ENCODE measurements at regions not wholly inside any gene's neighbourhood (a gene's known extent, or its start where the extent isn't known, plus 50 kb on each side); places are given as distances from the start of the nearest gene placed in this dataset.

GRCh38 chr2:40548521-40548920, 96.6 kb upstream of the SLC8A1 start:
- Histone ChIP-seq H3K4me1 (ENCODE audit: insufficient read depth, insufficient read length) (no peaks in the 10 kb centered on the region), H3K9me3 (ENCODE audit: insufficient read depth, low read length) (no peaks in the 10 kb centered on the region), H3K27me3 (ENCODE audit: insufficient read depth, insufficient read length) (no peaks in the 10 kb centered on the region), H3K4me3 (ENCODE audit: insufficient read length, low read depth) (no peak overlapping the region), H3K36me3 (ENCODE audit: insufficient read depth, insufficient read length, low read length) (no peaks in the 10 kb centered on the region), H3K9ac (ENCODE audit: insufficient read length, low read depth) (no peak overlapping the region)
- no peak for DNase-seq (ENCODE audit: low read depth, low spot score)
- no peak for TF ChIP-seq YY1 (IDR thresholded peaks at IDR 0.05; ENCODE audit: insufficient read depth, insufficient read length)
- TF ChIP-seq ZNF274 (IDR thresholded peaks at IDR 0.05; ENCODE audit: low read depth, low read length) = no peak
- TF ChIP-seq SUZ12 (IDR thresholded peaks at IDR 0.05; ENCODE audit: extremely low read depth, insufficient read depth, insufficient read length) = no peak

GRCh38 chr2:40550085-40550484, 98.2 kb upstream of the SLC8A1 start:
- TF ChIP-seq YY1 (IDR thresholded peaks at IDR 0.05; ENCODE audit: insufficient read depth, insufficient read length) (no peak), SUZ12 (IDR thresholded peaks at IDR 0.05; ENCODE audit: extremely low read depth, insufficient read depth, insufficient read length) (no peak), ZNF274 (IDR thresholded peaks at IDR 0.05; ENCODE audit: low read depth, low read length) (no peak)
- Histone ChIP-seq H3K36me3 (ENCODE audit: insufficient read depth, insufficient read length, low read length) (no peaks in the 10 kb centered on the region), H3K9ac (ENCODE audit: insufficient read length, low read depth) (no peak overlapping the region), H3K27me3 (ENCODE audit: insufficient read depth, insufficient read length) (no peaks in the 10 kb centered on the region), H3K4me3 (ENCODE audit: insufficient read length, low read depth) (no peak overlapping the region), H3K4me1 (ENCODE audit: insufficient read depth, insufficient read length) (no peaks in the 10 kb centered on the region), H3K9me3 (ENCODE audit: insufficient read depth, low read length) (no peaks in the 10 kb centered on the region)
- DNase-seq (ENCODE audit: low read depth, low spot score) = no peak

- no peaks in the 10 kb centered on the region for H3K9me3 ChIP-seq (ENCODE audit: insufficient read depth, low read length)
- no peak for TF ChIP-seq YY1 (IDR thresholded peaks at IDR 0.05; ENCODE audit: insufficient read depth, insufficient read length)
- no peak for TF ChIP-seq SUZ12 (IDR thresholded peaks at IDR 0.05; ENCODE audit: extremely low read depth, insufficient read depth, insufficient read length)
- TF ChIP-seq ZNF274 (IDR thresholded peaks at IDR 0.05; ENCODE audit: low read depth, low read length) = no peak
- DNase-seq (ENCODE audit: low read depth, low spot score) = no peak
Observed at GRCh38 chr2:40551081-40551480, 99.2 kb upstream of the SLC8A1 start.

DNA sequence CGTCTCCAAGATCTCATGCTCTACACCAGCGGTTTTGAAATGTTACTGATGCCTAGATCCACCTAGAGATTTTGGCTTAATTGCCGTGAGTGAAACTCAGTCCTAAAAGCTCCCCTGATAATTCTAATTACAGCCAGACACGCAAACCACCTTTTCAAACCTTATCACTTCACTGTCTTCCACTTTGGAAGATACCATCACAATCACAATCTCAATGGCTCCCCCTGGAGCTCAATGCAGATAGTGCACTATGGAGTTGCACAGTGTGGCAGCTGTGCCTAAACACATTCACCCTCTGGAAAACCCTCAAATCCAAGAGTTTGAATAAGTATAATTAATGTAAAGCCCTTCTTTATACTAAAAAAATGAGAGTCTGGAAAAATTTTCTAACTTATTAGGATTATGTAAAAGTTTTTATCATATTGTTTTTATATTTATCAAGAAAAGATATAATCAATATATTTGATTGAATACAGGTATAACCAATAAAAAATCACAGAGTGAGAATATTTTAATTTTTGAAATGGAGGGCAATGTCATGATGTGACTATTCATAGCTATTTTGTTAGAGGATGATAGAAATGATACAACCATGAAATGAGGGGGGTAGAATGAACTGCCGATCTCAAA, 102.9 kb upstream of the SLC8A1 start:
- no peak overlapping the region for H3K4me3 ChIP-seq (ENCODE audit: insufficient read length, low read depth)
- H3K9me3 ChIP-seq (ENCODE audit: insufficient read depth, low read length) = no peaks in the 10 kb centered on the region
- TF ChIP-seq ZNF274 (IDR thresholded peaks at IDR 0.05; ENCODE audit: low read depth, low read length) = no peak
- TF ChIP-seq SUZ12 (IDR thresholded peaks at IDR 0.05; ENCODE audit: extremely low read depth, insufficient read depth, insufficient read length) = no peak
- no peak for TF ChIP-seq YY1 (IDR thresholded peaks at IDR 0.05; ENCODE audit: insufficient read depth, insufficient read length)
- H3K36me3 ChIP-seq (ENCODE audit: insufficient read depth, insufficient read length, low read length) = no peaks in the 10 kb centered on the region
- no peaks in the 10 kb centered on the region for H3K4me1 ChIP-seq (ENCODE audit: insufficient read depth, insufficient read length)
- DNase-seq (ENCODE audit: low read depth, low spot score) = peak; percentile 50
- H3K27me3 ChIP-seq (ENCODE audit: insufficient read depth, insufficient read length) = no peaks in the 10 kb centered on the region
- H3K9ac ChIP-seq (ENCODE audit: insufficient read length, low read depth) = no peak overlapping the region

More at GRCh38 chr2:40551081-40551480, 99.2 kb upstream of the SLC8A1 start:
- H3K4me1 ChIP-seq (ENCODE audit: insufficient read depth, insufficient read length) = no peaks in the 10 kb centered on the region
- no peaks in the 10 kb centered on the region for H3K36me3 ChIP-seq (ENCODE audit: insufficient read depth, insufficient read length, low read length)
- no peak overlapping the region for H3K4me3 ChIP-seq (ENCODE audit: insufficient read length, low read depth)
- H3K9ac ChIP-seq (ENCODE audit: insufficient read length, low read depth) = no peak overlapping the region
- no peaks in the 10 kb centered on the region for H3K27me3 ChIP-seq (ENCODE audit: insufficient read depth, insufficient read length)

DNA sequence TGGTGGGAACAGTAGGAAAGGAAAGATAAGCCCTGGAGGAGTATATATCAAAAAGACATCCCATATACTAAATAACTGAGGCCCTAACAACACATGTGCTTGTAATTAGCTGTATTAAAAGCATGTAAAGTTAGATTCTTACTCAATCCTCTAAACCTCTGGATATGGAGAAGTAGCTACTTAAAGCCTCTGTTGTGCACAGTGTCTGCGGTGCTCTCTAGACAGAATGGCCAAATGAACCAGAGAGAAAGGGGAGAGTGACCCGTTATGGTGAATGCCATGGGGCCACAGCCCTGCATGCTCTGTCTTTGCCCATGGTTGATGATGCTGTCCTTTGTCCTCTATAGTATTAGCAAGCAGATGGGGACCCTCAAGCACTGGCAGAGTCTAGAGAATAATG, 104.4 kb upstream of the SLC8A1 start:
- Histone ChIP-seq H3K9me3 (ENCODE audit: insufficient read depth, low read length) (no peaks in the 10 kb centered on the region), H3K36me3 (ENCODE audit: insufficient read depth, insufficient read length, low read length) (no peaks in the 10 kb centered on the region), H3K9ac (ENCODE audit: insufficient read length, low read depth) (no peak overlapping the region), H3K4me1 (ENCODE audit: insufficient read depth, insufficient read length) (no peaks in the 10 kb centered on the region), H3K4me3 (ENCODE audit: insufficient read length, low read depth) (no peak overlapping the region), H3K27me3 (ENCODE audit: insufficient read depth, insufficient read length) (no peaks in the 10 kb centered on the region)
- no peak for DNase-seq (ENCODE audit: low read depth, low spot score)
- no peak for TF ChIP-seq YY1 (IDR thresholded peaks at IDR 0.05; ENCODE audit: insufficient read depth, insufficient read length)
- TF ChIP-seq ZNF274 (IDR thresholded peaks at IDR 0.05; ENCODE audit: low read depth, low read length) = no peak
- TF ChIP-seq SUZ12 (IDR thresholded peaks at IDR 0.05; ENCODE audit: extremely low read depth, insufficient read depth, insufficient read length) = no peak

DNA sequence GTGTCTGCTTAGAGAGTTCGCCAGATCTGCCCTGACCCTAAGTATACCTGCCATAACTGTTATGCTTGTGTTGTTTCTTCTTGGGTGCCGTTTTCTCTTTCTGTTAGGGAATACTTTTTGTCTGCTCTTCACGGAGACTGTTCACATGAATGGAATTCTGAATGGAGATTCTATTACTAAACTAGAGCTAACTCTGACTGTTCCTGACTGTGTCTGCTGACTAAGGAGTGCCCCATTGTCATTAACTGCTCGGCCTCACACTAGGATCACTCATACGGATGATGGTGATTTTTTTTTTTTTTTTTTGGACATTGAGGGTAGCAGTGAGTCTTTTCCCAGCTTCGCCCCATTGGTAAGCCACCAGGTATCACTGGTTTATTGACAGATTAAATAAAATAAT, 104.8 kb upstream of the SLC8A1 start:
- no peaks in the 10 kb centered on the region for H3K36me3 ChIP-seq (ENCODE audit: insufficient read depth, insufficient read length, low read length)
- H3K4me1 ChIP-seq (ENCODE audit: insufficient read depth, insufficient read length) = no peaks in the 10 kb centered on the region
- DNase-seq (ENCODE audit: low read depth, low spot score) = no peak
- TF ChIP-seq YY1 (IDR thresholded peaks at IDR 0.05; ENCODE audit: insufficient read depth, insufficient read length) (no peak), SUZ12 (IDR thresholded peaks at IDR 0.05; ENCODE audit: extremely low read depth, insufficient read depth, insufficient read length) (no peak), ZNF274 (IDR thresholded peaks at IDR 0.05; ENCODE audit: low read depth, low read length) (no peak)
- no peaks in the 10 kb centered on the region for H3K27me3 ChIP-seq (ENCODE audit: insufficient read depth, insufficient read length)
- no peak overlapping the region for H3K9ac ChIP-seq (ENCODE audit: insufficient read length, low read depth)
- no peaks in the 10 kb centered on the region for H3K9me3 ChIP-seq (ENCODE audit: insufficient read depth, low read length)
- no peak overlapping the region for H3K4me3 ChIP-seq (ENCODE audit: insufficient read length, low read depth)

DNA sequence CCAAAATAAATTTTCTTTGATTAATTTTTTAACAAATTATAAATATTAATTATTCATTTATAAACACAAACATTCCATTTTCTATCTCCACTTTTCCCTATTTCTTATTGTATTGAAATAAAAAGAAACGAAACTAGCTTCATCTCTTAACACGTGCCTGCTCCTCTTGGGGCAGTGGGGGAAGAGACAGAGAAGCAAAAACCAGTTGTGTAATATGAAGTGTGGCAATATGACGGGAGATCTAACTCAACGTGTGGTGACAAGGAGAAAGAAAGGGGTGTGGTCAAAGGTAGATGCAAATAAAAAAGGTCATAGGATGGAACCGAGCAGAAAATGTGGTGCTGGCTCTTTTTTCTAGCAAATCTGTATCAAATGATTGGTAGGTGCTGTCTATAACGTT, 106.9 kb upstream of the SLC8A1 start:
- no peaks in the 10 kb centered on the region for H3K36me3 ChIP-seq (ENCODE audit: insufficient read depth, insufficient read length, low read length)
- no peak overlapping the region for H3K4me3 ChIP-seq (ENCODE audit: insufficient read length, low read depth)
- DNase-seq (ENCODE audit: low read depth, low spot score) = no peak
- no peak overlapping the region for H3K9ac ChIP-seq (ENCODE audit: insufficient read length, low read depth)
- no peaks in the 10 kb centered on the region for H3K27me3 ChIP-seq (ENCODE audit: insufficient read depth, insufficient read length)
- H3K4me1 ChIP-seq (ENCODE audit: insufficient read depth, insufficient read length) = no peaks in the 10 kb centered on the region
- H3K9me3 ChIP-seq (ENCODE audit: insufficient read depth, low read length) = no peaks in the 10 kb centered on the region
- TF ChIP-seq SUZ12 (IDR thresholded peaks at IDR 0.05; ENCODE audit: extremely low read depth, insufficient read depth, insufficient read length) = no peak
- TF ChIP-seq YY1 (IDR thresholded peaks at IDR 0.05; ENCODE audit: insufficient read depth, insufficient read length) = no peak
- no peak for TF ChIP-seq ZNF274 (IDR thresholded peaks at IDR 0.05; ENCODE audit: low read depth, low read length)

All from NT2/D1 (cell line).